CD4-positive, alpha-beta T cell treated with Interleukin-2 at 100 ng/mL for 4 hours (primary cell): ENCODE measurements at regions not wholly inside any gene's neighbourhood (a gene's known extent, or its start where the extent isn't known, plus 50 kb on each side); places are given as distances from the start of the nearest gene placed in this dataset.
A peak's percentile ranks its signal among the peaks of the same experiment; 100 is the strongest.

Experiments
- DNase-seq: peaks from one replicate; pipeline ENCODE4 v3.0.0-alpha.2; 2020; ENCODE audit warnings: low spot score

GRCh38 chr13:44120849-44121755, 241.4 kb downstream of the LACC1 start:
- no peak for DNase-seq

- no peak for DNase-seq
These were observed 244.6 kb downstream of the LACC1 start for GRCh38 chr13:44124352-44124751.

GRCh38 chr13:44125943-44126469, 246.3 kb downstream of the LACC1 start:
- DNase-seq, result no peak

- DNase-seq, result no peak
These were observed 245.0 kb upstream of the SERP2 start for GRCh38 chr13:44128552-44129001.

GRCh38 chr13:44129418-44129817, 244.2 kb upstream of the SERP2 start:
- no peak for DNase-seq

GRCh38 chr13:44131069-44131614, 242.5 kb upstream of the SERP2 start:
- no peak for DNase-seq

GRCh38 chr13:44132710-44133109, 240.9 kb upstream of the SERP2 start:
- no peak for DNase-seq

- DNase-seq, result no peak
These were observed 240.0 kb upstream of the SERP2 start for GRCh38 chr13:44133626-44134025.

- DNase-seq, result no peak
These were observed 238.1 kb upstream of the SERP2 start for GRCh38 chr13:44135566-44135965.

GRCh38 chr13:44136696-44137268, 236.8 kb upstream of the SERP2 start:
- DNase-seq, result no peak

GRCh38 chr13:44137466-44137865, 236.2 kb upstream of the SERP2 start:
- no peak for DNase-seq

- no peak for DNase-seq
These were observed 233.5 kb upstream of the SERP2 start for GRCh38 chr13:44140146-44140545.

GRCh38 chr13:44140888-44141724, 232.5 kb upstream of the SERP2 start:
- DNase-seq, result no peak

GRCh38 chr13:44141725-44142539, 231.7 kb upstream of the SERP2 start:
- peak; percentile 94 for DNase-seq

GRCh38 chr13:44142540-44142867, 231.1 kb upstream of the SERP2 start:
- no peak for DNase-seq

- DNase-seq, result no peak
These were observed 230.5 kb upstream of the SERP2 start for GRCh38 chr13:44142941-44143665.

GRCh38 chr13:44146138-44146537, 227.5 kb upstream of the SERP2 start:
- DNase-seq, result no peak

GRCh38 chr13:44147233-44147632, 226.4 kb upstream of the SERP2 start:
- no peak for DNase-seq

GRCh38 chr13:44147648-44148047, 226.0 kb upstream of the SERP2 start:
- no peak for DNase-seq

GRCh38 chr13:44148159-44148914, 225.3 kb upstream of the SERP2 start:
- DNase-seq, result no peak
